Activated CD4-positive, alpha-beta T cell treated with anti-CD3 and anti-CD28 coated beads, Interleukin-2, amount 10 ng/mL, durations not matched to agents 7 days and 5 days (primary cell): ENCODE measurements at regions not wholly inside any gene's neighbourhood (a gene's known extent, or its start where the extent isn't known, plus 50 kb on each side); places are given as distances from the start of the nearest gene placed in this dataset.

Source experiments
- CTCF ChIA-PET: fragments of 350-600 bp; sonication (Branson Sonifier 250); formaldehyde crosslinking; loops from one replicate; lab custom pipeline; 2021; ENCODE audit warnings: antibody characterized with exemption; lab: Charles Lee
- POLR2A ChIA-PET: fragments of 350-600 bp; sonication (Branson Sonifier 250); formaldehyde crosslinking; loops from one replicate; lab custom pipeline; 2021; ENCODE audit warnings: antibody characterized with exemption; lab: Charles Lee
- DNase-seq: peaks from one replicate; pipeline ENCODE4 v3.0.0-alpha.2; 2020
- H3K27ac Mint-ChIP-seq: one replicate; pipeline ENCODE4 v1.8.0; 2021; ENCODE audit warnings: mild to moderate bottlenecking, moderate library complexity, mixed read lengths
- H3K27me3 Mint-ChIP-seq: one replicate; pipeline ENCODE4 v1.8.0; 2021; ENCODE audit warnings: mixed read lengths
- H3K36me3 Mint-ChIP-seq: one replicate; pipeline ENCODE4 v1.8.0; 2021; ENCODE audit warnings: low read depth, mixed read lengths
- H3K4me1 Mint-ChIP-seq: one replicate; pipeline ENCODE4 v1.8.0; 2021; ENCODE audit warnings: mixed read lengths
- H3K4me3 Mint-ChIP-seq: one replicate; pipeline ENCODE4 v1.8.0; 2021; ENCODE audit warnings: mild to moderate bottlenecking, moderate library complexity, mixed read lengths
- H3K9me3 Mint-ChIP-seq: one replicate; pipeline ENCODE4 v1.8.0; 2021; ENCODE audit warnings: mixed read lengths

- no peak overlapping the region for H3K27ac Mint-ChIP-seq
- no peak for DNase-seq
- no peaks in the 10 kb centered on the region for H3K27me3 Mint-ChIP-seq
- H3K4me3 Mint-ChIP-seq, result no peak overlapping the region
- H3K4me1 Mint-ChIP-seq, result no peaks in the 10 kb centered on the region
- CTCF ChIA-PET, result no interaction called here
- H3K9me3 Mint-ChIP-seq, result no peaks in the 10 kb centered on the region
- H3K36me3 Mint-ChIP-seq, result no peaks in the 10 kb centered on the region
- POLR2A ChIA-PET, result no interaction called here
Observed at GRCh38 chr10:33465747-33466146, 131.3 kb upstream of the NRP1 start.

GRCh38 chr10:33463011-33463410, 128.5 kb upstream of the NRP1 start:
- Mint-ChIP-seq H3K4me3 (no peak overlapping the region), H3K27ac (no peak overlapping the region), H3K4me1 (no peaks in the 10 kb centered on the region), H3K27me3 (no peaks in the 10 kb centered on the region), H3K36me3 (no peaks in the 10 kb centered on the region), H3K9me3 (no peaks in the 10 kb centered on the region)
- POLR2A ChIA-PET, result no interaction called here
- CTCF ChIA-PET, result no interaction called here
- no peak for DNase-seq

- no peak overlapping the region for H3K4me3 Mint-ChIP-seq
- ChIA-PET POLR2A (no interaction called here), CTCF (interaction anchor here (0.9 kb wide), 1 partner anchor 25 kb away, joined by 4 read pairs; no protein-coding TSS in a partner anchor)
- no peak overlapping the region for H3K27ac Mint-ChIP-seq
- no peaks in the 10 kb centered on the region for H3K36me3 Mint-ChIP-seq
- no peak for DNase-seq
- no peaks in the 10 kb centered on the region for H3K27me3 Mint-ChIP-seq
- no peaks in the 10 kb centered on the region for H3K9me3 Mint-ChIP-seq
- H3K4me1 Mint-ChIP-seq, result no peaks in the 10 kb centered on the region
Observed at GRCh38 chr10:33461295-33461640, 126.8 kb upstream of the NRP1 start.

- Mint-ChIP-seq H3K27ac (no peak overlapping the region), H3K4me3 (no peak overlapping the region), H3K4me1 (no peaks in the 10 kb centered on the region), H3K36me3 (no peaks in the 10 kb centered on the region), H3K27me3 (no peaks in the 10 kb centered on the region), H3K9me3 (no peaks in the 10 kb centered on the region)
- ChIA-PET CTCF (no interaction called here), POLR2A (no interaction called here)
- no peak for DNase-seq
Observed at GRCh38 chr10:33460505-33461294, 126.2 kb upstream of the NRP1 start.

- ChIA-PET POLR2A (no interaction called here), CTCF (no interaction called here)
- H3K27me3 Mint-ChIP-seq, result no peaks in the 10 kb centered on the region
- H3K27ac Mint-ChIP-seq, result no peak overlapping the region
- no peak for DNase-seq
- H3K4me1 Mint-ChIP-seq, result no peaks in the 10 kb centered on the region
- H3K9me3 Mint-ChIP-seq, result no peaks in the 10 kb centered on the region
- no peaks in the 10 kb centered on the region for H3K36me3 Mint-ChIP-seq
- no peak overlapping the region for H3K4me3 Mint-ChIP-seq
Observed at GRCh38 chr10:33459602-33460001, 125.1 kb upstream of the NRP1 start.

- Mint-ChIP-seq H3K4me1 (no peaks in the 10 kb centered on the region), H3K36me3 (no peaks in the 10 kb centered on the region), H3K27me3 (peaks cover 5% of the 10 kb centered on the region), H3K27ac (no peak overlapping the region), H3K9me3 (no peaks in the 10 kb centered on the region), H3K4me3 (no peak overlapping the region)
- POLR2A ChIA-PET, result no interaction called here
- DNase-seq, result no peak
- CTCF ChIA-PET, result no interaction called here
Observed at GRCh38 chr10:33455029-33455428, 120.6 kb upstream of the NRP1 start.

- ChIA-PET POLR2A (no interaction called here), CTCF (no interaction called here)
- H3K4me1 Mint-ChIP-seq, result no peaks in the 10 kb centered on the region
- DNase-seq, result no peak
- H3K36me3 Mint-ChIP-seq, result no peaks in the 10 kb centered on the region
- no peak overlapping the region for H3K27ac Mint-ChIP-seq
- no peaks in the 10 kb centered on the region for H3K9me3 Mint-ChIP-seq
- peaks cover 5% of the 10 kb centered on the region for H3K27me3 Mint-ChIP-seq
- no peak overlapping the region for H3K4me3 Mint-ChIP-seq
Observed at GRCh38 chr10:33454554-33454953, 120.1 kb upstream of the NRP1 start.

DNA sequence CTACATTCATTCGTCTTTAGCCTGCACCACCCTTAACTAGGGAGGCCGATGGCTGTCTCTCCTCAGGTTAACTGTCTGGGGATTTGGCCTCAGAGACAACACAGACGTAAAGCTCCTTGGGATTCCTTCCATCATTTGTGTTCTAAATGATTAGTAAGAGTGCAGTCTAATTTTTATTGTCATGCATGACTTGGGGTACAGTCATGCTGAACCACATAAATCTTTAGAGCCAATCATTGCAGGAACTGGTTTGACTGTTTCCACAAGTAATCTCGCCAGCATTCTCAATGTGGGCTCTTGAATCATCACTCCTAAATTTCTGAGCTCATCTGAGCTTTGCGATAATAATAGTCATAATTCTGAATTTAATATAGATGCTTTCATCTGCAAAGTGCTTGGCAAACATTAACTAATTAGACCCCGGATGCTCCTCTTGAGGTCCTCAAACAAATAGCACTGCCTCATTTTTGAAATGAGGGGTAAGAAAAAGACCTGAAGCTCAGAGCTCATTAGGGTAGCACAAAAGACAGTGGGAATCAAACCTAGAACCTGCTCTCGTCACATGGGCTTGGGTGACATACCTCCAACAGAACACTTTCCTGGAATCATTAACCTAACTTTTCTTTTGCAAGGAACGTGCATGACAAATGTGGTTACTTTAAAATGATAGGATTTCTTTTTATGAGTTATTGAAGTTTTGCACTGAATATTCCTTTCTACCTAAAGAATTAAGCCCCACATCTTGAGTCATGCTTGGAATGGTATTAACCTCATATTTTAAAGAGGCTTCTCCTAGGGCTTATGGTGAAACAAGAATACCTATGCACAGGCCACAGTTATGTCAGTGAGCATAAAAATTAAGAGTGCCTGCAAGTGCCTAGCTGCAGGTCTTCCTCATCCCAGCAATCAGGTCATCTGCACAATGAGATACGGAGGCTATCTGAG, 118.9 kb upstream of the NRP1 start:
- Mint-ChIP-seq H3K9me3 (no peaks in the 10 kb centered on the region), H3K36me3 (no peaks in the 10 kb centered on the region), H3K27me3 (peaks cover 5% of the 10 kb centered on the region), H3K27ac (no peak overlapping the region), H3K4me1 (no peaks in the 10 kb centered on the region), H3K4me3 (no peak overlapping the region)
- POLR2A ChIA-PET, result no interaction called here
- no peak for DNase-seq
- CTCF ChIA-PET, result no interaction called here

- H3K4me1 Mint-ChIP-seq, result no peaks in the 10 kb centered on the region
- H3K9me3 Mint-ChIP-seq, result no peaks in the 10 kb centered on the region
- no peak overlapping the region for H3K4me3 Mint-ChIP-seq
- peaks cover 5% of the 10 kb centered on the region for H3K27me3 Mint-ChIP-seq
- ChIA-PET POLR2A (no interaction called here), CTCF (no interaction called here)
- no peak overlapping the region for H3K27ac Mint-ChIP-seq
- DNase-seq, result no peak
- H3K36me3 Mint-ChIP-seq, result no peaks in the 10 kb centered on the region
Observed at GRCh38 chr10:33448421-33449140, 114.1 kb upstream of the NRP1 start.

DNA sequence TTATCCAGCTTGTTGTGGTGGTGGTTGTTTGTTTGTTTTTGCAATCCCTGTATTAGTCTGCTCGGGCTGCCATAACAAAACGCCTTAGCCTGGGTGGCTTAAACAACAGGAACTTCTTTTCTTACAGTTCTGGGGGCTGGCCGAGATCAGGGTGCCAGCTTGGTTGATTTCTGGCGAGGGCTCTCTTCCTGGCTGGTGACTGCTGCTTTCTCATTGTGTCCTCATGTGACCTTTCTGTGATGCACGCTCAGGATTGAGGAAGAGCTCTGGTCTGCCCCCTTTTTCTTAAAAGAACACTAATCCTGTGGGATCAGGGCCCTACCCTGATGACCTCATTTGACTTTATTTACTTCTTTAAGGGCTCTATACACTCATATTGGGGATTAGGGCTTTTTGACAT, 107.1 kb upstream of the NRP1 start:
- Mint-ChIP-seq H3K27me3 (peaks cover 5% of the 10 kb centered on the region), H3K36me3 (no peaks in the 10 kb centered on the region), H3K4me1 (no peaks in the 10 kb centered on the region), H3K27ac (no peak overlapping the region), H3K9me3 (no peaks in the 10 kb centered on the region), H3K4me3 (no peak overlapping the region)
- ChIA-PET POLR2A (no interaction called here), CTCF (interaction anchor here (0.6 kb wide), 1 partner anchor 110 kb away, joined by 3 read pairs; no protein-coding TSS in a partner anchor)
- no peak for DNase-seq

DNA sequence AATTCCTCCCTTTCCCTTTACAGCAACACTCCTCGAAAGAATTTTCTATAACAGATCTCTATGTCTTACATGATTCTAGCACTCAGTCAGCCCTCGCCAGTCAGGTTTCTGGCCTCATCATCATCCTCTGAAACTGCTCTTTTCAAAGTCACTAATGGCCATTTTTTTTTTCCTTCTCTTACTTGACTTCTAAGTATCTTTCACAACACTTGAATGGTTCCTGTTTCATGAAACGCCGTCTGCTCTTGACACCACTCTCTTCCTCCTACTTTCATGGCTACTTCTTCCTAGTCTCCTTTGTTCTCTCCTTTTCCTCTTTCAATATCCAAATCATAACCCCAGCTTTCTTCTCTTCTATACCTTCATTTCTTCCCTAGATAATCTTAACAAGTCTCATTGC, 100.5 kb upstream of the NRP1 start:
- no peak overlapping the region for H3K4me3 Mint-ChIP-seq
- no peaks in the 10 kb centered on the region for H3K9me3 Mint-ChIP-seq
- CTCF ChIA-PET, result no interaction called here

GRCh38 chr10:33428682-33429081, 94.2 kb upstream of the NRP1 start:
- ChIA-PET POLR2A (no interaction called here), CTCF (no interaction called here)
- H3K4me1 Mint-ChIP-seq, result no peaks in the 10 kb centered on the region
- no peaks in the 10 kb centered on the region for H3K9me3 Mint-ChIP-seq
- H3K4me3 Mint-ChIP-seq, result no peak overlapping the region
- DNase-seq, result no peak
- no peaks in the 10 kb centered on the region for H3K36me3 Mint-ChIP-seq
- H3K27me3 Mint-ChIP-seq, result no peaks in the 10 kb centered on the region
- H3K27ac Mint-ChIP-seq, result no peak overlapping the region

More for the DNA sequence above, 100.5 kb upstream of the NRP1 start:
- Mint-ChIP-seq H3K27ac (no peak overlapping the region), H3K36me3 (no peaks in the 10 kb centered on the region), H3K4me1 (no peaks in the 10 kb centered on the region), H3K27me3 (peaks cover 5% of the 10 kb centered on the region)
- POLR2A ChIA-PET, result no interaction called here
- DNase-seq, result no peak

GRCh38 chr10:33423154-33423529, 88.7 kb upstream of the NRP1 start:
- Mint-ChIP-seq H3K4me3 (no peak overlapping the region), H3K4me1 (no peaks in the 10 kb centered on the region), H3K27ac (no peak overlapping the region), H3K36me3 (no peaks in the 10 kb centered on the region), H3K9me3 (no peaks in the 10 kb centered on the region), H3K27me3 (peaks cover 8% of the 10 kb centered on the region)
- POLR2A ChIA-PET, result no interaction called here
- DNase-seq, result no peak
- CTCF ChIA-PET, result no interaction called here
